GM21786 (cell line): ENCODE measurements at regions not wholly inside any gene's neighbourhood (a gene's known extent, or its start where the extent isn't known, plus 50 kb on each side); places are given as distances from the start of the nearest gene placed in this dataset.
"Not testable (repeated sequence)": the region's sequence is repeated elsewhere in the genome, so short reads cannot be mapped to it uniquely, and the experiment has no call there.

Experiments used
- ATAC-seq: cut with Tn5 transposase; IDR thresholded peaks from one replicate; pipeline ENCODE4 v1.9.1; 2021; ENCODE audit not compliant: unreplicated experiment

- ATAC-seq, result no peak
These were observed 135.4 kb upstream of the POT1 start for GRCh38 chr7:125065001-125065400.

GRCh38 chr7:125061776-125062397 is 132.3 kb upstream of the POT1 start:
- ATAC-seq, result peak; percentile 95

GRCh38 chr7:125061083-125061745 is 131.6 kb upstream of the POT1 start:
- ATAC-seq, result not testable (repeated sequence)

- ATAC-seq, result no peak
These were observed 130.3 kb upstream of the POT1 start for GRCh38 chr7:125059861-125060456.

GRCh38 chr7:125057963-125058362 is 128.3 kb upstream of the POT1 start:
- ATAC-seq, result no peak

- no peak for ATAC-seq
These were observed 125.8 kb upstream of the POT1 start for GRCh38 chr7:125055376-125055775.

- ATAC-seq, result no peak
These were observed 117.1 kb upstream of the POT1 start for GRCh38 chr7:125046767-125047166.

- no peak for ATAC-seq
These were observed 103.9 kb upstream of the POT1 start for GRCh38 chr7:125033506-125033905.

GRCh38 chr7:125032943-125033342 is 103.3 kb upstream of the POT1 start:
- no peak for ATAC-seq

GRCh38 chr7:125030756-125031387 is 101.2 kb upstream of the POT1 start:
- ATAC-seq, result no peak

GRCh38 chr7:125025620-125026019 is 96.0 kb upstream of the POT1 start:
- no peak for ATAC-seq

GRCh38 chr7:125020801-125021200 is 91.2 kb upstream of the POT1 start:
- ATAC-seq, result no peak

- no peak for ATAC-seq
These were observed 80.9 kb upstream of the POT1 start for GRCh38 chr7:125010540-125010939.

- ATAC-seq, result no peak
These were observed 67.2 kb upstream of the POT1 start for GRCh38 chr7:124996778-124997177.

- no peak for ATAC-seq
These were observed 63.4 kb upstream of the POT1 start for GRCh38 chr7:124992851-124993562.

GRCh38 chr7:124989911-124990310 is 60.3 kb upstream of the POT1 start:
- ATAC-seq, result no peak
